Osteoblast (primary cell): ENCODE measurements at regions not wholly inside any gene's neighbourhood (a gene's known extent, or its start where the extent isn't known, plus 50 kb on each side); places are given as distances from the start of the nearest gene placed in this dataset.
A peak's percentile ranks its signal among the peaks of the same experiment; 100 is the strongest.

ENCODE experiments used
- DNase-seq: peaks from one replicate; pipeline ENCODE4 v3.0.0; 2011; ENCODE audit warnings: low spot score, mixed read lengths; ENCODE audit not compliant: insufficient read length; ENCODE audit errors: missing footprints
- H2AFZ ChIP-seq: 2 replicates; pipeline ENCODE4 v1.6.0; 2011; ENCODE audit warnings: mild to moderate bottlenecking, low read length
- H3K27ac ChIP-seq: 2 replicates; pipeline ENCODE4 v1.5.1; 2011; ENCODE audit warnings: mild to moderate bottlenecking, low read depth, low read length, moderate library complexity
- H3K27me3 ChIP-seq: 2 replicates; pipeline ENCODE4 v1.6.0; 2012; ENCODE audit warnings: mild to moderate bottlenecking, control low read depth, inconsistent platforms, low read length, moderate library complexity; ENCODE audit not compliant: insufficient read depth
- H3K36me3 ChIP-seq: 2 replicates; pipeline ENCODE4 v1.5.1; 2011; ENCODE audit warnings: mild to moderate bottlenecking, low read length, control low read depth, moderate library complexity; ENCODE audit not compliant: insufficient read depth
- H3K4me1 ChIP-seq: 2 replicates; pipeline ENCODE4 v1.5.1; 2011; ENCODE audit warnings: mild to moderate bottlenecking, low read length, control low read depth, moderate library complexity; ENCODE audit not compliant: insufficient read depth
- H3K4me2 ChIP-seq: 2 replicates; pipeline ENCODE4 v1.6.0; 2011; ENCODE audit warnings: mild to moderate bottlenecking, low read length; ENCODE audit not compliant: insufficient read depth
- H3K4me3 ChIP-seq: fragments of 200-600 bp; sonication (generic); 3 replicates; pipeline ENCODE4 v1.5.1; 2012; ENCODE audit warnings: mild to moderate bottlenecking, low read length, inconsistent platforms; ENCODE audit not compliant: insufficient read depth
- H3K79me2 ChIP-seq: 2 replicates; pipeline ENCODE4 v1.6.0; 2012; ENCODE audit warnings: mild to moderate bottlenecking, low read length, control low read depth, inconsistent platforms; ENCODE audit not compliant: insufficient read depth
- H3K9me3 ChIP-seq: 2 replicates; pipeline ENCODE4 v1.5.1; 2011; ENCODE audit warnings: low read depth, low read length, control low read depth
- H4K20me1 ChIP-seq: 2 replicates; pipeline ENCODE4 v1.6.0; 2012; ENCODE audit warnings: mild to moderate bottlenecking, low read length, control low read depth; ENCODE audit not compliant: insufficient read depth
- TF ChIP-seq, protein P1 (sequence below): IDR thresholded peaks from 2 replicates; pipeline ENCODE4 v1.5.1; 2011; ENCODE audit warnings: mild to moderate bottlenecking, low read depth, low read length, moderate library complexity; ENCODE audit errors: extremely low read depth

DNA sequence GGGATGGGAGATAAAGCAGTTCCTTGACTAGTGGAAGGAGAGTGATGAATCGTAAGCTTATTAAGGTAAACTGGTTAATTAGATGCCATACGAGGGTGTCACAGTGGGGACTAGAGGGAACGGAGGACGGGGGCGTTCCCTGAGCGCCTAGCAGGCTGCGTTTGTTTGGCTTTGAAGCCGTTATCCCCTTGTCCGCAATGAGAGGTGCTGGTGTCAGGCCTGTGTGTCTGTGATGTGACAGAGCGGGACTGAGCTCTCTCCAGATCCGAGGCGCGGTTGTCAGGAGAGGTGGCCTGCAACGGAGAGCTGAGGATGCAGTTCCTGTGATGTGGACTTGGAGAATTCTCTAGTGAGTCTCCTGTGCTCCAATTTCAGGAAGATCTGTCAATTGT is 60.0 kb upstream of the PRPS1L1 start:
- TF ChIP-seq, protein P1, sequence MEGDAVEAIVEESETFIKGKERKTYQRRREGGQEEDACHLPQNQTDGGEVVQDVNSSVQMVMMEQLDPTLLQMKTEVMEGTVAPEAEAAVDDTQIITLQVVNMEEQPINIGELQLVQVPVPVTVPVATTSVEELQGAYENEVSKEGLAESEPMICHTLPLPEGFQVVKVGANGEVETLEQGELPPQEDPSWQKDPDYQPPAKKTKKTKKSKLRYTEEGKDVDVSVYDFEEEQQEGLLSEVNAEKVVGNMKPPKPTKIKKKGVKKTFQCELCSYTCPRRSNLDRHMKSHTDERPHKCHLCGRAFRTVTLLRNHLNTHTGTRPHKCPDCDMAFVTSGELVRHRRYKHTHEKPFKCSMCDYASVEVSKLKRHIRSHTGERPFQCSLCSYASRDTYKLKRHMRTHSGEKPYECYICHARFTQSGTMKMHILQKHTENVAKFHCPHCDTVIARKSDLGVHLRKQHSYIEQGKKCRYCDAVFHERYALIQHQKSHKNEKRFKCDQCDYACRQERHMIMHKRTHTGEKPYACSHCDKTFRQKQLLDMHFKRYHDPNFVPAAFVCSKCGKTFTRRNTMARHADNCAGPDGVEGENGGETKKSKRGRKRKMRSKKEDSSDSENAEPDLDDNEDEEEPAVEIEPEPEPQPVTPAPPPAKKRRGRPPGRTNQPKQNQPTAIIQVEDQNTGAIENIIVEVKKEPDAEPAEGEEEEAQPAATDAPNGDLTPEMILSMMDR, result no peak
- peak overlapping the region; percentile 71 for H3K4me3 ChIP-seq

DNA sequence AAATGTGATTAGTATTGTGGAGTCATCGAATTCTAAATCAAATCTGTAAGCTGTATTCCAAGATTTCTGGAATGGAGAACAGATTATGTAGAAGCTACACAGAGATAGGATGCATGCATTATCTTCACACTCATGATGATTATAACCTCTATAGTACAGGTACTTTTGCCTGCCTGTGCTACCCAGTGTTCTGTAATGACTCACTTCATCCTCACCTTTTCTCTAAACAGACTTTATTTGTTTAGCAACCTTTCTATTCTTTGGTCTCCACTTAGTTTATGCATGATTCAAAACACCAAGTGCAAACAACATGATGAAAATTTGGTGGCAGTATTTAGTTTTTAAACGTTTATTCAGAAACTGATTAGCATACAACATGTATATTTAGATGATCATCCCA is 68.4 kb upstream of the PRPS1L1 start:
- TF ChIP-seq, protein P1, result no peak
- Histone ChIP-seq H3K27ac (no peak overlapping the region), H3K4me1 (no peaks in the 10 kb centered on the region), H4K20me1 (no peaks in the 10 kb centered on the region), H3K36me3 (no peaks in the 10 kb centered on the region), H3K27me3 (peaks cover 14% of the 10 kb centered on the region), H3K9me3 (no peaks in the 10 kb centered on the region), H3K79me2 (no peaks in the 10 kb centered on the region), H3K4me2 (no peak overlapping the region), H2AFZ (no peak overlapping the region), H3K4me3 (no peak overlapping the region)
- no peak for DNase-seq

More for the DNA sequence above, 60.0 kb upstream of the PRPS1L1 start:
- H3K9me3 ChIP-seq, result no peaks in the 10 kb centered on the region
- H3K4me2 ChIP-seq, result peak overlapping the region; percentile 74
- H3K27me3 ChIP-seq, result peaks cover 50% of the 10 kb centered on the region
- no peak overlapping the region for H3K27ac ChIP-seq
- no peaks in the 10 kb centered on the region for H3K36me3 ChIP-seq
- peaks cover 3% of the 10 kb centered on the region for H3K4me1 ChIP-seq
- DNase-seq, result peak; percentile 75
- H2AFZ ChIP-seq, result peak overlapping the region; percentile 14
- no peaks in the 10 kb centered on the region for H3K79me2 ChIP-seq
- H4K20me1 ChIP-seq, result no peaks in the 10 kb centered on the region

DNA sequence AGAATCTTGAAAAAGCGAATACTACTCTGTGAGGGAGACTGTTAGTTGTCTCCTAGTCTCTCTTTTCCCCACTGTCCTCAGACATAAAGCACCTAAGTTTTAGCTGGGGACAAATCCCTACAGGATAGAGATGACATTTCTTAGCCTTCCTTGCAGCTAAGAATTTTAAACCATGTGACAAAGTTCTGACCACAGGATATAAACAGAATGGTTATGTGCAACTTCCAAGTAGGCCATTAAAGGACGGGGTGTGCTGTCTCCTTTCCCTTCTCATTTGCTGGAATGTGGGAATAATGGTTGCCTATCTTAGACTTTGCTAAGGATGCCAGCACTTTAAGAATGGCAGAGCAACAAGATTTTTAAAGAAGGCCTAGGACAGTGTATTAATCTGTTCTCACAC is 74.9 kb upstream of the PRPS1L1 start:
- H3K79me2 ChIP-seq, result no peaks in the 10 kb centered on the region
- H3K36me3 ChIP-seq, result no peaks in the 10 kb centered on the region
- no peak overlapping the region for H3K4me2 ChIP-seq
- H3K9me3 ChIP-seq, result no peaks in the 10 kb centered on the region
- DNase-seq, result no peak
- TF ChIP-seq, protein P1, result no peak
- H3K27ac ChIP-seq, result no peak overlapping the region
- no peaks in the 10 kb centered on the region for H3K27me3 ChIP-seq
- no peak overlapping the region for H3K4me3 ChIP-seq
- H3K4me1 ChIP-seq, result no peaks in the 10 kb centered on the region
- no peaks in the 10 kb centered on the region for H4K20me1 ChIP-seq
- no peak overlapping the region for H2AFZ ChIP-seq

DNA sequence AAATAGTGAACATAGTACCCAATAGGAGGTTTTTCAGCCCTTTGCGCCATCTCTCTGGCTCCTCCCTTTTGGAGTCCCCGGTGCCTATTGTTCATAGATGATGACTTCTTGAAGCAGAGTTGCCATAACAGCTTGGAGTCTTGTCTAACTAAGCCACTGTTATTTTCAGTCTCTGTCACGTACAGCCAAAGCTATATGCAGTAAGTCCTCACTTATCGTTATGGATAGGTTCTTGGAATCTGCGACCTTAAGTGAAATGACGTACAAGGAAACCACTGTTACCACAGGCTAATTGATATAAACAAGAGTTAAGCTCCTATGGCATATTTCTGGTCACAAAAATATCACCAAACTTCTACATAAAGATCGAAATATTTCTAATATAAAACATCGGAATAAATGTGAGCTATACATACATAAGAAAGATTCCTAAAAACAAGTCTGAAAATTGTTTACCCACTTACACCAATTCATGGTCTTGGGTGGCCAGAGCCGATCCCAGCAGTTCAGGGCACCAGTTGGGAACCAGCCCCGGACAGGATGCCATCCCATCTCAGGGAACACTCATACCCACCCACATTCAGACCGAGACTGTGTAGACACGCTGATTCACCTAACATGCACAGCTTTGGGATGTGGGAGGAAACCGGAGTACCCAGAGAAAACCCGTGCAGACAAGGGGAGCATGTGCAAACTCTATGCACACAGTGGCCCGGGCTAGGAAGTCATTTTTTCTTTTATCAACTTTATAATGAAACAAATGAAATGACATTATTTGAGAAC is 76.0 kb upstream of the PRPS1L1 start:
- Histone ChIP-seq H3K4me1 (no peaks in the 10 kb centered on the region), H3K27ac (no peak overlapping the region), H3K79me2 (no peaks in the 10 kb centered on the region), H3K4me2 (no peak overlapping the region), H2AFZ (no peak overlapping the region), H4K20me1 (no peaks in the 10 kb centered on the region), H3K9me3 (no peaks in the 10 kb centered on the region), H3K36me3 (no peaks in the 10 kb centered on the region), H3K4me3 (no peak overlapping the region), H3K27me3 (no peaks in the 10 kb centered on the region)
- TF ChIP-seq, protein P1, result no peak
- DNase-seq, result no peak
